Cardiac muscle cell (in vitro differentiated cells and primary cell): ENCODE measurements at regions not wholly inside any gene's neighbourhood (a gene's known extent, or its start where the extent isn't known, plus 50 kb on each side); places are given as distances from the start of the nearest gene placed in this dataset.
A peak's percentile ranks its signal among the peaks of the same experiment; 100 is the strongest.

ENCODE experiments used
- DNase-seq, 2 donors: peaks; one replicate each; pipeline versions ENCODE4 v3.0.0 to v3.0.0-alpha.2; 2010 to 2017; ENCODE audit warnings: low read depth in 1 of 2, low spot score in 1 of 2
- H3K27ac ChIP-seq: fragments of 200-600 bp; sonication (generic); 2 replicates; pipeline ENCODE4 v1.5.1; 2016
- H3K27me3 ChIP-seq: fragments of 200-600 bp; sonication (generic); 2 replicates; pipeline ENCODE4 v1.6.0; 2016; ENCODE audit warnings: control low read depth
- H3K36me3 ChIP-seq: fragments of 200-600 bp; sonication (generic); 2 replicates; pipeline ENCODE4 v1.5.1; 2016; ENCODE audit warnings: control low read depth
- H3K4me1 ChIP-seq: fragments of 200-600 bp; sonication (generic); 2 replicates; pipeline ENCODE4 v1.8.1; 2017; ENCODE audit warnings: low read depth, mild to moderate bottlenecking, mixed run types
- H3K4me3 ChIP-seq: fragments of 200-600 bp; sonication (generic); 2 replicates; pipeline ENCODE4 v1.5.1; 2016; ENCODE audit warnings: mild to moderate bottlenecking
- H3K9me3 ChIP-seq: fragments of 200-600 bp; sonication (generic); 2 replicates; pipeline ENCODE4 v1.5.1; 2017; ENCODE audit warnings: low read depth, mild to moderate bottlenecking, control low read depth
- CTCF ChIP-seq: IDR thresholded peaks from 2 replicates; pipeline ENCODE4 v1.5.1; 2012; ENCODE audit warnings: low read depth, mild to moderate bottlenecking, low read length

- DNase-seq, result no peak
- H3K4me3 ChIP-seq, result no peak overlapping the region
- H3K9me3 ChIP-seq, result no peaks in the 10 kb centered on the region
- H3K4me1 ChIP-seq, result no peaks in the 10 kb centered on the region
- no peak for TF ChIP-seq CTCF
- no peaks in the 10 kb centered on the region for H3K36me3 ChIP-seq
- no peaks in the 10 kb centered on the region for H3K27me3 ChIP-seq
- no peak overlapping the region for H3K27ac ChIP-seq
These were observed 245.6 kb upstream of the DAB2 start for GRCh38 chr5:39670391-39670790.

GRCh38 chr5:39668980-39669379 lies 244.2 kb upstream of the DAB2 start:
- no peaks in the 10 kb centered on the region for H3K9me3 ChIP-seq
- no peak for DNase-seq
- no peak overlapping the region for H3K4me3 ChIP-seq
- H3K4me1 ChIP-seq, result no peaks in the 10 kb centered on the region
- TF ChIP-seq CTCF, result no peak
- H3K27me3 ChIP-seq, result no peaks in the 10 kb centered on the region
- no peaks in the 10 kb centered on the region for H3K36me3 ChIP-seq
- H3K27ac ChIP-seq, result no peak overlapping the region

GRCh38 chr5:39665328-39665727 lies 240.5 kb upstream of the DAB2 start:
- no peak overlapping the region for H3K4me3 ChIP-seq
- no peaks in the 10 kb centered on the region for H3K4me1 ChIP-seq
- no peak for TF ChIP-seq CTCF
- no peaks in the 10 kb centered on the region for H3K9me3 ChIP-seq
- no peak for DNase-seq
- no peak overlapping the region for H3K27ac ChIP-seq
- no peaks in the 10 kb centered on the region for H3K36me3 ChIP-seq
- H3K27me3 ChIP-seq, result no peaks in the 10 kb centered on the region

- H3K9me3 ChIP-seq, result no peaks in the 10 kb centered on the region
- H3K27ac ChIP-seq, result no peak overlapping the region
- H3K4me3 ChIP-seq, result no peak overlapping the region
- TF ChIP-seq CTCF, result no peak
- no peaks in the 10 kb centered on the region for H3K27me3 ChIP-seq
- H3K4me1 ChIP-seq, result no peaks in the 10 kb centered on the region
- no peaks in the 10 kb centered on the region for H3K36me3 ChIP-seq
- no peak for DNase-seq
These were observed 238.2 kb upstream of the DAB2 start for GRCh38 chr5:39662945-39663344.

GRCh38 chr5:39661026-39661779 lies 236.4 kb upstream of the DAB2 start:
- no peaks in the 10 kb centered on the region for H3K36me3 ChIP-seq
- H3K9me3 ChIP-seq, result no peaks in the 10 kb centered on the region
- no peak overlapping the region for H3K4me3 ChIP-seq
- no peak overlapping the region for H3K27ac ChIP-seq
- no peaks in the 10 kb centered on the region for H3K4me1 ChIP-seq
- peak in 1 of 2 donors; percentile 14 for DNase-seq
- no peak for TF ChIP-seq CTCF
- H3K27me3 ChIP-seq, result no peaks in the 10 kb centered on the region

- no peaks in the 10 kb centered on the region for H3K36me3 ChIP-seq
- no peaks in the 10 kb centered on the region for H3K4me1 ChIP-seq
- H3K27me3 ChIP-seq, result no peaks in the 10 kb centered on the region
- H3K4me3 ChIP-seq, result no peak overlapping the region
- H3K9me3 ChIP-seq, result no peaks in the 10 kb centered on the region
- TF ChIP-seq CTCF, result no peak
- H3K27ac ChIP-seq, result no peak overlapping the region
- DNase-seq, result no peak
These were observed 235.2 kb upstream of the DAB2 start for GRCh38 chr5:39660020-39660419.
